ENCODE measurements at regions not wholly inside any gene's neighbourhood (a gene's known extent, or its start where the extent isn't known, plus 50 kb on each side); places are given as distances from the start of the nearest gene placed in this dataset.

DNA sequence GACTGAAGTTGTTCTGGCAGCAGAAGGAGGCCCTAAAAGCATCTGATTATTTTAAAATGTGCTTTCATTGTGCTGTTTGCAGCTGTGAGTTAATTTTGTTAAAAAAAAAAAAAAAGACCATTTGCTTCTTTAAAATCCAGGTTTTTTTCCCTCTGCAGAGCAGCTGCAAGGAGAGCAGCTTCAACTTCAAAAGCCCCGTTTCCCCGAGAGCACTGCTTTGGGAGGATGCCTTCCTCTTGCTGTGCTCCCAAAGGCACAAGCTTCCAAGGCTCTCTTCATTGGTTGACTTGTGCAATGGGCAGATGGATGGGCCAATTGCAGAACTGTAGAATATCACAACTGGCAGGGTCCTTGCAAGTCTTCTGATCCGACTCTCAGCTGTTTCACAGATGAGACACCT lies 459.2 kb upstream of the PKN2 start:
- no TSS peak for BruUV-seq (replicated peaks)
- Histone ChIP-seq H3K4me1 (ENCODE audit: control insufficient read depth, insufficient read depth, low read length) (no peaks in the 10 kb centered on the region), H3K36me3 (ENCODE audit: control insufficient read depth in 2 of 2, insufficient read depth in 2 of 2, low read length in 1 of 2) (no peaks in the 10 kb centered on the region), H3K27me3 (replicated peaks in 1 of 2; ENCODE audit: control insufficient read depth in 2 of 2, insufficient read depth in 2 of 2, low read length in 1 of 2) (no peaks in the 10 kb centered on the region; a peak in 2 of 4 replicates), H3K9me3 (replicated peaks; ENCODE audit: control insufficient read depth, insufficient read depth, low read length) (no peaks in the 10 kb centered on the region), H3K9ac (ENCODE audit: control insufficient read depth, insufficient read depth, low read length) (no peak overlapping the region), H2AFZ (ENCODE audit: control insufficient read depth, low read depth, low read length) (no peak overlapping the region), H3K4me2 (ENCODE audit: control insufficient read depth, insufficient read depth) (no peak overlapping the region), H3K4me3 (no peak overlapping the region), H4K20me1 (ENCODE audit: control insufficient read depth, insufficient read depth) (no peaks in the 10 kb centered on the region), H3K79me2 (ENCODE audit: control insufficient read depth, insufficient read depth, low read length) (no peaks in the 10 kb centered on the region), H3K27ac (ENCODE audit: control insufficient read depth, insufficient read depth) (no peak overlapping the region)
- intact Hi-C loops (cut with micrococcal nuclease; ENCODE audit: unreplicated experiment) (no loop called here), in situ Hi-C loops (cut with MboI) (no loop called here)
- ChIA-PET RAD21 (ENCODE audit: unreplicated experiment) (interaction anchor here (0.6 kb wide), 1 partner anchor 837 kb away, joined by 3 read pairs; no protein-coding TSS in a partner anchor), CTCF (interaction anchor here (0.9 kb wide), 1 partner anchor 44 kb away, joined by 3 read pairs; no protein-coding TSS in a partner anchor), SMC1A (ENCODE audit: uncharacterized antibody, unreplicated experiment) (interaction anchor here (0.6 to 1.3 kb wide), 5 partner anchors 20 to 507 kb away, joined by 3 to 4 read pairs (median 3); no protein-coding TSS in a partner anchor), POLR2A (interaction anchor here (0.6 kb wide), 1 partner anchor 18 kb away, joined by 7 read pairs; no protein-coding TSS in a partner anchor)
- TF ChIP-seq CBX5 (IDR thresholded peaks at IDR 0.05; ENCODE audit: low read depth) (no peak), SIX5 (IDR thresholded peaks at IDR 0.05; ENCODE audit: low read depth, low read length, severe bottlenecking) (no peak)
- TF ChIP-seq, protein P1, sequence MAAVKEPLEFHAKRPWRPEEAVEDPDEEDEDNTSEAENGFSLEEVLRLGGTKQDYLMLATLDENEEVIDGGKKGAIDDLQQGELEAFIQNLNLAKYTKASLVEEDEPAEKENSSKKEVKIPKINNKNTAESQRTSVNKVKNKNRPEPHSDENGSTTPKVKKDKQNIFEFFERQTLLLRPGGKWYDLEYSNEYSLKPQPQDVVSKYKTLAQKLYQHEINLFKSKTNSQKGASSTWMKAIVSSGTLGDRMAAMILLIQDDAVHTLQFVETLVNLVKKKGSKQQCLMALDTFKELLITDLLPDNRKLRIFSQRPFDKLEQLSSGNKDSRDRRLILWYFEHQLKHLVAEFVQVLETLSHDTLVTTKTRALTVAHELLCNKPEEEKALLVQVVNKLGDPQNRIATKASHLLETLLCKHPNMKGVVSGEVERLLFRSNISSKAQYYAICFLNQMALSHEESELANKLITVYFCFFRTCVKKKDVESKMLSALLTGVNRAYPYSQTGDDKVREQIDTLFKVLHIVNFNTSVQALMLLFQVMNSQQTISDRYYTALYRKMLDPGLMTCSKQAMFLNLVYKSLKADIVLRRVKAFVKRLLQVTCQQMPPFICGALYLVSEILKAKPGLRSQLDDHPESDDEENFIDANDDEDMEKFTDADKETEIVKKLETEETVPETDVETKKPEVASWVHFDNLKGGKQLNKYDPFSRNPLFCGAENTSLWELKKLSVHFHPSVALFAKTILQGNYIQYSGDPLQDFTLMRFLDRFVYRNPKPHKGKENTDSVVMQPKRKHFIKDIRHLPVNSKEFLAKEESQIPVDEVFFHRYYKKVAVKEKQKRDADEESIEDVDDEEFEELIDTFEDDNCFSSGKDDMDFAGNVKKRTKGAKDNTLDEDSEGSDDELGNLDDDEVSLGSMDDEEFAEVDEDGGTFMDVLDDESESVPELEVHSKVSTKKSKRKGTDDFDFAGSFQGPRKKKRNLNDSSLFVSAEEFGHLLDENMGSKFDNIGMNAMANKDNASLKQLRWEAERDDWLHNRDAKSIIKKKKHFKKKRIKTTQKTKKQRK (IDR thresholded peaks at IDR 0.05; ENCODE audit: low read depth, low read length), result no peak
- TF ChIP-seq, protein P2, sequence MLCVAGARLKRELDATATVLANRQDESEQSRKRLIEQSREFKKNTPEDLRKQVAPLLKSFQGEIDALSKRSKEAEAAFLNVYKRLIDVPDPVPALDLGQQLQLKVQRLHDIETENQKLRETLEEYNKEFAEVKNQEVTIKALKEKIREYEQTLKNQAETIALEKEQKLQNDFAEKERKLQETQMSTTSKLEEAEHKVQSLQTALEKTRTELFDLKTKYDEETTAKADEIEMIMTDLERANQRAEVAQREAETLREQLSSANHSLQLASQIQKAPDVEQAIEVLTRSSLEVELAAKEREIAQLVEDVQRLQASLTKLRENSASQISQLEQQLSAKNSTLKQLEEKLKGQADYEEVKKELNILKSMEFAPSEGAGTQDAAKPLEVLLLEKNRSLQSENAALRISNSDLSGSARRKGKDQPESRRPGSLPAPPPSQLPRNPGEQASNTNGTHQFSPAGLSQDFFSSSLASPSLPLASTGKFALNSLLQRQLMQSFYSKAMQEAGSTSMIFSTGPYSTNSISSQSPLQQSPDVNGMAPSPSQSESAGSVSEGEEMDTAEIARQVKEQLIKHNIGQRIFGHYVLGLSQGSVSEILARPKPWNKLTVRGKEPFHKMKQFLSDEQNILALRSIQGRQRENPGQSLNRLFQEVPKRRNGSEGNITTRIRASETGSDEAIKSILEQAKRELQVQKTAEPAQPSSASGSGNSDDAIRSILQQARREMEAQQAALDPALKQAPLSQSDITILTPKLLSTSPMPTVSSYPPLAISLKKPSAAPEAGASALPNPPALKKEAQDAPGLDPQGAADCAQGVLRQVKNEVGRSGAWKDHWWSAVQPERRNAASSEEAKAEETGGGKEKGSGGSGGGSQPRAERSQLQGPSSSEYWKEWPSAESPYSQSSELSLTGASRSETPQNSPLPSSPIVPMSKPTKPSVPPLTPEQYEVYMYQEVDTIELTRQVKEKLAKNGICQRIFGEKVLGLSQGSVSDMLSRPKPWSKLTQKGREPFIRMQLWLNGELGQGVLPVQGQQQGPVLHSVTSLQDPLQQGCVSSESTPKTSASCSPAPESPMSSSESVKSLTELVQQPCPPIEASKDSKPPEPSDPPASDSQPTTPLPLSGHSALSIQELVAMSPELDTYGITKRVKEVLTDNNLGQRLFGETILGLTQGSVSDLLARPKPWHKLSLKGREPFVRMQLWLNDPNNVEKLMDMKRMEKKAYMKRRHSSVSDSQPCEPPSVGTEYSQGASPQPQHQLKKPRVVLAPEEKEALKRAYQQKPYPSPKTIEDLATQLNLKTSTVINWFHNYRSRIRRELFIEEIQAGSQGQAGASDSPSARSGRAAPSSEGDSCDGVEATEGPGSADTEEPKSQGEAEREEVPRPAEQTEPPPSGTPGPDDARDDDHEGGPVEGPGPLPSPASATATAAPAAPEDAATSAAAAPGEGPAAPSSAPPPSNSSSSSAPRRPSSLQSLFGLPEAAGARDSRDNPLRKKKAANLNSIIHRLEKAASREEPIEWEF (IDR thresholded peaks at IDR 0.05; ENCODE audit: insufficient replicate concordance, low read depth, low read length), result no peak
- TF ChIP-seq, protein P3, sequence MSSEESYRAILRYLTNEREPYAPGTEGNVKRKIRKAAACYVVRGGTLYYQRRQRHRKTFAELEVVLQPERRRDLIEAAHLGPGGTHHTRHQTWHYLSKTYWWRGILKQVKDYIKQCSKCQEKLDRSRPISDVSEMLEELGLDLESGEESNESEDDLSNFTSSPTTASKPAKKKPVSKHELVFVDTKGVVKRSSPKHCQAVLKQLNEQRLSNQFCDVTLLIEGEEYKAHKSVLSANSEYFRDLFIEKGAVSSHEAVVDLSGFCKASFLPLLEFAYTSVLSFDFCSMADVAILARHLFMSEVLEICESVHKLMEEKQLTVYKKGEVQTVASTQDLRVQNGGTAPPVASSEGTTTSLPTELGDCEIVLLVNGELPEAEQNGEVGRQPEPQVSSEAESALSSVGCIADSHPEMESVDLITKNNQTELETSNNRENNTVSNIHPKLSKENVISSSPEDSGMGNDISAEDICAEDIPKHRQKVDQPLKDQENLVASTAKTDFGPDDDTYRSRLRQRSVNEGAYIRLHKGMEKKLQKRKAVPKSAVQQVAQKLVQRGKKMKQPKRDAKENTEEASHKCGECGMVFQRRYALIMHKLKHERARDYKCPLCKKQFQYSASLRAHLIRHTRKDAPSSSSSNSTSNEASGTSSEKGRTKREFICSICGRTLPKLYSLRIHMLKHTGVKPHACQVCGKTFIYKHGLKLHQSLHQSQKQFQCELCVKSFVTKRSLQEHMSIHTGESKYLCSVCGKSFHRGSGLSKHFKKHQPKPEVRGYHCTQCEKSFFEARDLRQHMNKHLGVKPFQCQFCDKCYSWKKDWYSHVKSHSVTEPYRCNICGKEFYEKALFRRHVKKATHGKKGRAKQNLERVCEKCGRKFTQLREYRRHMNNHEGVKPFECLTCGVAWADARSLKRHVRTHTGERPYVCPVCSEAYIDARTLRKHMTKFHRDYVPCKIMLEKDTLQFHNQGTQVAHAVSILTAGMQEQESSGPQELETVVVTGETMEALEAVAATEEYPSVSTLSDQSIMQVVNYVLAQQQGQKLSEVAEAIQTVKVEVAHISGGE (CRISPR knock-in tag; IDR thresholded peaks at IDR 0.05), result no peak
- DNase-seq (ENCODE audit: low read depth, low spot score) (no peak), FAIRE-seq (no peak), ATAC-seq (no peak)
- 53% methylated on average over 3 of the region's 3 CpGs for WGBS (ENCODE audit: insufficient coverage, insufficient replicate concordance, low lambda C conversion rate, missing lambda C conversion rate)

Data from GM12878 (cell line).